Keratinocyte (primary cell): ENCODE measurements at regions not wholly inside any gene's neighbourhood (a gene's known extent, or its start where the extent isn't known, plus 50 kb on each side); places are given as distances from the start of the nearest gene placed in this dataset.

Source experiments
- CTCF ChIP-seq, 3 experiments: IDR thresholded peaks in 1 of 3; conservative IDR thresholded peaks in 1 of 3; optimal IDR thresholded peaks in 1 of 3; 2 replicates in 2 of 3; 3 replicates in 1 of 3; pipeline versions ENCODE3 to v1.5.1; 2011; ENCODE audit warnings: low read length in 3 of 3, mild to moderate bottlenecking in 3 of 3, moderate library complexity in 2 of 3, control low read depth in 1 of 3, inconsistent platforms in 1 of 3; ENCODE audit not compliant: insufficient read depth in 2 of 3; ENCODE audit errors: extremely low read depth in 1 of 3
- EZH2 ChIP-seq: IDR thresholded peaks from one replicate; pipeline ENCODE4 v1.6.1; 2012; ENCODE audit warnings: inconsistent platforms, mild to moderate bottlenecking, low read length, moderate library complexity

DNA sequence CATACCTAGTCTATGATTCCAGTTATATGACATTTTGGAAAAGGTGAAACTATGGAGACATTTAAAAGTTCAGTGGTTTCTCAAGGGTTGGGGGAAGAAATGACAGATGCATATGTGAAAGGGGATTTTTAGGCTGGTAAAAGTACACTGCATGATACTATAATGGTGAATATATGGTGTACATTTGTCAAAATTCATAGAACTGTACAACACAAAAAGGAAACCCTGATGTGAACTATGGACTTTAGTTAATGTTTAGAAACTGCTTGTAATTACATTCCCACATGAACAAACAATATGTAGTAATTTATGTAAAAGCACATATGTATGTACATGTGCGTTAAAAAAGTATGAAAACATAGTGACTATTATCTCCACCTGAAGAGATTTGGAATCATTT is 907.3 kb upstream of the CITED2 start:
- TF ChIP-seq CTCF (optimal IDR thresholded peaks at IDR 0.05 in 1 of 3, IDR thresholded peaks at IDR 0.05 in 1 of 3, conservative IDR thresholded peaks at IDR 0.05 in 1 of 3; ENCODE audit: extremely low read depth in 1 of 3, insufficient read depth in 2 of 3, low read length in 3 of 3) = no peak
- no peak for TF ChIP-seq EZH2
